ENCODE measurements at regions not wholly inside any gene's neighbourhood (a gene's known extent, or its start where the extent isn't known, plus 50 kb on each side); places are given as distances from the start of the nearest gene placed in this dataset.

DNA sequence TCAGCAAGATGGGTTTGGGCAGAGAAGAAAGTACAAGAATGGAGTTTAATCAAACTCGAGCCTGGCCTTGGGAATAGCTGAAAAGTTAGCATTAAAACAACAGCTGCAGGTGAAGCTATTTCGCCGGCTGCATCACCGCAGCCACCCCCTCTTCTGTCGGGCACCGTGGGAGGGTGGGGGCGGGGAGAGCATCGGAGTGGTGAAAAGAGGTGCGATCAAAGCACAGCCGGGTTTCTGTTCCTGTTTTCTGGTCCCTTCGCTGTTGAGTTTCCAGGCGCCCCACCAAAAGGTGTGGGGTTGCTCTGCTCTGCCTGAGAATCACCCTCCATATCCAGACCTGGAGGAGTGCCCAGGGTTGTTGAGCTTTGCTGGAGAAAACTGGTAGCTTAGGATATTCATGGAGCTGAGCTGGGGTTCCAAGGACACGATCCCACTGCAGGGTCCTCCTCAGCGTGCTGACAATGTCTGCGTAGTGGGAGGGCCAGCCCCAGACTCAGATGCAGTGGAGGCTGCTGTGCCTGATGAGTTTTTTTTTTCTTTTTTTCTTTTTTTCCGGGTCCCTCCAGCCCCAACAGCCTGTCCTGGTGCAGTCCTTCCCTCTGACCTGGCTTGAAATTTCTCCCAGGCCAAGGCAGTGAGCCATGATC, 127.5 kb upstream of the C1orf174 start:
- TF ChIP-seq, protein P1, sequence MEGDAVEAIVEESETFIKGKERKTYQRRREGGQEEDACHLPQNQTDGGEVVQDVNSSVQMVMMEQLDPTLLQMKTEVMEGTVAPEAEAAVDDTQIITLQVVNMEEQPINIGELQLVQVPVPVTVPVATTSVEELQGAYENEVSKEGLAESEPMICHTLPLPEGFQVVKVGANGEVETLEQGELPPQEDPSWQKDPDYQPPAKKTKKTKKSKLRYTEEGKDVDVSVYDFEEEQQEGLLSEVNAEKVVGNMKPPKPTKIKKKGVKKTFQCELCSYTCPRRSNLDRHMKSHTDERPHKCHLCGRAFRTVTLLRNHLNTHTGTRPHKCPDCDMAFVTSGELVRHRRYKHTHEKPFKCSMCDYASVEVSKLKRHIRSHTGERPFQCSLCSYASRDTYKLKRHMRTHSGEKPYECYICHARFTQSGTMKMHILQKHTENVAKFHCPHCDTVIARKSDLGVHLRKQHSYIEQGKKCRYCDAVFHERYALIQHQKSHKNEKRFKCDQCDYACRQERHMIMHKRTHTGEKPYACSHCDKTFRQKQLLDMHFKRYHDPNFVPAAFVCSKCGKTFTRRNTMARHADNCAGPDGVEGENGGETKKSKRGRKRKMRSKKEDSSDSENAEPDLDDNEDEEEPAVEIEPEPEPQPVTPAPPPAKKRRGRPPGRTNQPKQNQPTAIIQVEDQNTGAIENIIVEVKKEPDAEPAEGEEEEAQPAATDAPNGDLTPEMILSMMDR (IDR thresholded peaks at IDR 0.05; ENCODE audit: insufficient read depth, low read depth, low read length) = no peak
- TF ChIP-seq EZH2 (IDR thresholded peaks at IDR 0.05; ENCODE audit: insufficient read depth, low read length) = no peak
